ENCODE measurements at regions not wholly inside any gene's neighbourhood (a gene's known extent, or its start where the extent isn't known, plus 50 kb on each side); places are given as distances from the start of the nearest gene placed in this dataset.

- no peaks in the 10 kb centered on the region for H3K36me3 ChIP-seq
- DNase-seq: no peak
- no peak for ATAC-seq
- no peak overlapping the region for H3K27ac ChIP-seq
- no peaks in the 10 kb centered on the region for H3K27me3 ChIP-seq (ENCODE audit: low read depth)
- H3K4me1 ChIP-seq: no peaks in the 10 kb centered on the region
- H3K4me3 ChIP-seq: no peak overlapping the region
- intact Hi-C loops (cut with DNase I): no loop called here
- no peak for TF ChIP-seq CTCF (IDR thresholded peaks at IDR 0.05)
- no peaks in the 10 kb centered on the region for H3K9me3 ChIP-seq
Measured at GRCh38 chr4:84394386-84394785, 104.7 kb downstream of the NKX6-1 start.

DNA sequence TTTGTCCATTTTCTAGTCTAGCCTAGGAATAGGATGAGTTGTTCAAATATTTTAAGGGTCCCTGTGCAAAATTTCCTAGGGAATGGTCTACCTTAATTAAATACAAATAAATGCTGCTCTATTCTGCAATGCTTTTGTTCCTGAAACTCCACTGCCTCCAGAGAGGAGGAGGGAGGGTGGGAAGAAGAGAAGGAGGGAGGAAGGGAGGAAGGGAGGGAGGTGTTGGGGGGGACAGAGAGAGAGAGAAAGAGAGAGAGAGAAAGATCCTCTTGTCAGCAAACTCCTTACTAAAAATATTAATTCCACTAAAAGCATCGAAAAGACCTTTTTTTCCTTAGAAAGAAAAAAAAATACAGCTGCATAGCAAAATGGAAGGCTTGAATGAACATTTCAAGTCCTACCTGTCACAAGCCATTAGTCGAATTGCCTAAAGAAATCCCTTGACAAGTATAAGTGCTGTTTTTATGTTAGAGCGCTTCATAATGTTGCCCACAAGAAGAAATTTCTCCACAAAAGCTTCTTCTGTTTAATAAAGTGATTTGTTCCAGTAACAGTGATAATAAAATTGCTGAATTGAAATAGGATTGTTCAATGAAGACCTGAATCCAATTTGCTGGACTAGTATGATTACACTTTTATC lies 106.0 kb downstream of the NKX6-1 start:
- intact Hi-C loops (cut with DNase I): no loop called here
- Histone ChIP-seq H3K27ac (no peak overlapping the region), H3K4me3 (no peak overlapping the region), H3K4me1 (no peaks in the 10 kb centered on the region), H3K9me3 (no peaks in the 10 kb centered on the region), H3K36me3 (no peaks in the 10 kb centered on the region), H3K27me3 (ENCODE audit: low read depth) (no peaks in the 10 kb centered on the region)
- TF ChIP-seq CTCF (IDR thresholded peaks at IDR 0.05): no peak
- DNase-seq (no peak), ATAC-seq (no peak)

DNA sequence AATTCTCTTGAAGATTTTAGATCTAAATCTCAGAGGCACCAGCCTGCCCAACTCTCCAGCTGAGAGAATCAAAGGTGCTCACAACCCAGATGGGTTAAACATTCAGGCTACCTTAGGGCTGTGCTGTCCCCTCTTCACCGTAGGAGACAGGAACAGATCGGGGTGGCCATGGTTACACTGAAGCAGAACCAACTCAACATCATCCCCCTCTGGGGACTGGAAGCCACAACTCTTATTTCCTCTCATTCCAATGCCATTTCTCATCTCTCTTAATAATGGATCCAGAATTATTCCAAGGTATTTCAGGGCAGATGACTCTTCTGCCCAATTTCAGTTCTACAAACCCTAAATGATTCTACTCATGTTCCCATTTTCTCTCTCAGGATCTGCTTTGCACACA lies 109.7 kb downstream of the NKX6-1 start:
- TF ChIP-seq CTCF (IDR thresholded peaks at IDR 0.05): no peak

GRCh38 chr4:84385203-84385602 lies 113.9 kb downstream of the NKX6-1 start:
- DNase-seq (no peak), ATAC-seq (no peak)
- Histone ChIP-seq H3K4me3 (no peak overlapping the region), H3K9me3 (no peaks in the 10 kb centered on the region), H3K27ac (no peak overlapping the region), H3K27me3 (ENCODE audit: low read depth) (no peaks in the 10 kb centered on the region), H3K36me3 (no peaks in the 10 kb centered on the region), H3K4me1 (no peaks in the 10 kb centered on the region)
- intact Hi-C loops (cut with DNase I): no loop called here
- no peak for TF ChIP-seq CTCF (IDR thresholded peaks at IDR 0.05)

More for the DNA sequence above, 109.7 kb downstream of the NKX6-1 start:
- no peak for DNase-seq
- ATAC-seq: no peak
- Histone ChIP-seq H3K4me3 (no peak overlapping the region), H3K36me3 (no peaks in the 10 kb centered on the region), H3K4me1 (no peaks in the 10 kb centered on the region), H3K27ac (no peak overlapping the region), H3K27me3 (ENCODE audit: low read depth) (no peaks in the 10 kb centered on the region), H3K9me3 (no peaks in the 10 kb centered on the region)
- intact Hi-C loops (cut with DNase I): no loop called here

- no peaks in the 10 kb centered on the region for H3K4me1 ChIP-seq
- no peak overlapping the region for H3K27ac ChIP-seq
- intact Hi-C loops (cut with DNase I): no loop called here
- TF ChIP-seq CTCF (IDR thresholded peaks at IDR 0.05): no peak
- H3K36me3 ChIP-seq: no peaks in the 10 kb centered on the region
- no peaks in the 10 kb centered on the region for H3K27me3 ChIP-seq (ENCODE audit: low read depth)
- H3K9me3 ChIP-seq: no peaks in the 10 kb centered on the region
- ATAC-seq (no peak), DNase-seq (no peak)
- no peak overlapping the region for H3K4me3 ChIP-seq
Measured at GRCh38 chr4:84384801-84385200, 114.3 kb downstream of the NKX6-1 start.
